Right atrium auricular region (tissue), 2 donors: ENCODE measurements at regions not wholly inside any gene's neighbourhood (a gene's known extent, or its start where the extent isn't known, plus 50 kb on each side); places are given as distances from the start of the nearest gene placed in this dataset.

Source experiments
- DNase-seq: peaks from one replicate; pipeline ENCODE4 v3.0.0-alpha.2; 2019; ENCODE audit warnings: low spot score
- H3K27ac ChIP-seq, 2 donors: fragments of 200-600 bp; sonication (generic); 1 replicate in 1 of 2; 2 replicates in 1 of 2; pipeline ENCODE4 v1.5.1; 2016 to 2019
- H3K27me3 ChIP-seq, 2 donors: fragments of 200-600 bp; sonication (generic); one replicate each; pipeline versions ENCODE4 v1.5.1 to v1.6.0; 2017 to 2019
- H3K36me3 ChIP-seq: fragments of 200-600 bp; sonication (generic); one replicate; pipeline ENCODE4 v1.5.1; 2016
- H3K4me1 ChIP-seq, 2 donors: fragments of 200-600 bp; sonication (generic); one replicate each; pipeline versions ENCODE4 v1.5.1 to v1.6.0; 2017 to 2019
- H3K4me3 ChIP-seq, 2 donors: fragments of 200-600 bp; sonication (generic); 1 replicate in 1 of 2; 2 replicates in 1 of 2; pipeline ENCODE4 v1.5.1; 2017 to 2019; ENCODE audit warnings: mild to moderate bottlenecking in 1 of 2, moderate library complexity in 1 of 2
- H3K9me3 ChIP-seq, 2 donors: fragments of 200-600 bp; sonication (generic); one replicate each; pipeline ENCODE4 v1.5.1; 2019
- CTCF ChIP-seq, 2 donors: fragments of 200-600 bp; sonication (generic); IDR thresholded peaks; one replicate each; pipeline ENCODE4 v1.5.1; 2019; ENCODE audit warnings: antibody characterized with exemption in 2 of 2

- no peak for TF ChIP-seq CTCF (IDR thresholded peaks at IDR 0.05)
- Histone ChIP-seq H3K4me3 (no peak overlapping the region), H3K36me3 (no peaks in the 10 kb centered on the region), H3K27me3 (no peaks in the 10 kb centered on the region), H3K4me1 (no peaks in the 10 kb centered on the region), H3K27ac (no peak overlapping the region), H3K9me3 (no peaks in the 10 kb centered on the region)
- DNase-seq, result no peak
Measured at GRCh38 chr18:75612456-75612855, 185.0 kb upstream of the SMIM21 start.

- Histone ChIP-seq H3K27me3 (no peaks in the 10 kb centered on the region), H3K4me3 (no peak overlapping the region), H3K36me3 (no peaks in the 10 kb centered on the region), H3K27ac (no peak overlapping the region), H3K4me1 (no peaks in the 10 kb centered on the region), H3K9me3 (no peaks in the 10 kb centered on the region)
- no peak for DNase-seq
- TF ChIP-seq CTCF (IDR thresholded peaks at IDR 0.05), result no peak
Measured at GRCh38 chr18:75607701-75608100, 180.2 kb upstream of the SMIM21 start.

DNA sequence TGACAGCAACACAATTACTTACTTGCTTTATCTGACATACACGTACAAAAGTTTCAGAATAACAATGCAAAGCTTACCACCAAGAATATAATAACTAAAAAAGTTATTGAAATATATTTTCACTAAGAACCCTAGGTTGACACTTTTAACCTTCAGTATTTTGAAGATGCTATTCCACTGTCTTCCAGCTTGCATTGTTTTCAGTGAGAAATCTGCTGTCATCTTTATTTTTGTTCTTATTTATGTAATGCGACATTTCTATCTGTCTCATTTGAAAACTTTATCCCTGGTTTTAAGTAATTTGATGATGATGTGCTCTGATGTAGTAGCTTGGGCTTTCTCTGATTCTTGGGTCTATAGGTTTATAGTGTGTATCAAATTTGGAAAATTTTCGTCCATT lies 165.0 kb upstream of the SMIM21 start:
- Histone ChIP-seq H3K27me3 (no peaks in the 10 kb centered on the region), H3K4me1 (no peaks in the 10 kb centered on the region), H3K4me3 (no peak overlapping the region), H3K36me3 (no peaks in the 10 kb centered on the region), H3K27ac (no peak overlapping the region), H3K9me3 (peaks cover 4 to 30% of the 10 kb centered on the region in 2 donors)
- TF ChIP-seq CTCF (IDR thresholded peaks at IDR 0.05), result no peak
- DNase-seq, result no peak

GRCh38 chr18:75588412-75588811 lies 160.9 kb upstream of the SMIM21 start:
- H3K4me1 ChIP-seq, result no peaks in the 10 kb centered on the region
- no peaks in the 10 kb centered on the region for H3K27me3 ChIP-seq
- no peak for DNase-seq
- H3K4me3 ChIP-seq, result no peak overlapping the region
- H3K27ac ChIP-seq, result no peak overlapping the region
- TF ChIP-seq CTCF (IDR thresholded peaks at IDR 0.05), result no peak
- no peaks in the 10 kb centered on the region for H3K36me3 ChIP-seq
- peaks cover 4 to 21% of the 10 kb centered on the region in 2 donors for H3K9me3 ChIP-seq

DNA sequence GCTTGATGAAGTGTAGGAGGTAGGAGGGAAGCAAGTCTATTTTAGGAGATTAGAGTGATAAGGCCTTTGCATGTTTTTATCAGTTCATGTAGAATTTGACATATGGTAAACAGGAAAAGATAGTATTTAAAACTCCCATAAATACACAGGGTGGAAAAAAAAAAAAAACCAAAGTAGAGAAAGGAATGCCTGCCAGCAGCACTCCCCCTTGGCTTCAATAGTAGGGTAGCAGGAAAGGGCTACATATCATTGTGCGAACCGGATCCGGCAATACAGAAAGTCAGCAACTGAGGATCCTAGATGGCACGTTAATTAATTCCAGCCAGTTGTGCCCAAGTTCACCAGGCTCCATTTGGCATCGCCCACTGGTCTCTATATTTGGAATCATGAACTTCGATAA lies 159.6 kb upstream of the SMIM21 start:
- no peak for DNase-seq
- Histone ChIP-seq H3K36me3 (no peaks in the 10 kb centered on the region), H3K4me3 (no peak overlapping the region), H3K4me1 (no peaks in the 10 kb centered on the region), H3K27ac (no peak overlapping the region), H3K27me3 (no peaks in the 10 kb centered on the region), H3K9me3 (peaks cover 3 to 8% of the 10 kb centered on the region in 2 donors)
- no peak for TF ChIP-seq CTCF (IDR thresholded peaks at IDR 0.05)

DNA sequence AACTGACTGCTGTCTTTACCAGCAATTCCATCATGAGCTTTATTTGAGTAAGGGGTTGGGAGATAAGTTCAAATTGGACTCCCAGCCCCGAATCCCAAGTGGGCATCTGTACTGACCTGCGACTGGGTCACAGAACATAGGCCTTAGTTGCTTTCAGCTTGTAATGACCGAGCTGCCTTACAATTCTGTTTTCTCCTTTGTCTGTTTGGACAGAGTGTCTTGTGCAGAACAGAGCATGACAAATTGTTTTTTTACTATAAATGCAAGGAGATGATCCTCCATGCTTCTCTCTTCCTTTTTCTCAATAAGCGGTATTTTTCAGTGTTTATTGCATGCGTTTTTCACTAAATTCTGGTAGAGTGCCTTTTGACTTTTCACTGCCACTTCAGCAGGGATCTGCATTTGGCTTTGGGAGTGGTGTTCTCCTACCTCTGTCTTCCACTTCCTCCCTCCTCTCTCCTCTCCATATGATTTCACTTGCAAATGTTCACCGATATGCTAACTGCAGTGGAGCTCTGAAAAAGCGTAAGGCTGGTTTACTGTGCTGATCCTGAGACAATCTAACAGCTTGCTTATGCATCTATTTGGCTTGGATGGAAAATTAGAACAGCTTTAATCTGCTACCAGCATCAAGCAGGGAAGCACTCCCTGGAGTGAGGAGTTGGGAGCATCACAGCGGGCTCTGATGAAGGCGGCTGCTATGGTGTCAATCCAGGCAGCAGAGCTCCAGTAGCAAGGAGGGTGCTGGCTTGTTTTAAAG lies 158.8 kb upstream of the SMIM21 start:
- Histone ChIP-seq H3K4me1 (no peaks in the 10 kb centered on the region), H3K9me3 (no peaks in the 10 kb centered on the region), H3K27me3 (no peaks in the 10 kb centered on the region), H3K36me3 (no peaks in the 10 kb centered on the region), H3K27ac (no peak overlapping the region), H3K4me3 (no peak overlapping the region)
- no peak for DNase-seq
- no peak for TF ChIP-seq CTCF (IDR thresholded peaks at IDR 0.05)
